ENCODE measurements at regions not wholly inside any gene's neighbourhood (a gene's known extent, or its start where the extent isn't known, plus 50 kb on each side); places are given as distances from the start of the nearest gene placed in this dataset.

GRCh38 chr12:65662590-65662989 lies 161.7 kb upstream of the HMGA2 start:
- no peak for TF ChIP-seq EZH2phosphoT487 (IDR thresholded peaks at IDR 0.05; ENCODE audit: borderline replicate concordance, low read length)
- TF ChIP-seq CTCF (conservative IDR thresholded peaks at IDR 0.05; ENCODE audit: low read depth, low read length) = no peak
- no peak for TF ChIP-seq EZH2 (IDR thresholded peaks at IDR 0.05; ENCODE audit: low read length, unreplicated experiment)
